ENCODE measurements at regions not wholly inside any gene's neighbourhood (a gene's known extent, or its start where the extent isn't known, plus 50 kb on each side); places are given as distances from the start of the nearest gene placed in this dataset.
"Not testable (repeated sequence)": the region's sequence is repeated elsewhere in the genome, so short reads cannot be mapped to it uniquely, and the experiment has no call there.

GRCh38 chr4:23959396-23960148 lies 69.7 kb upstream of the PPARGC1A start:
- Mint-ChIP-seq H3K27ac (no peak overlapping the region), H3K4me3 (no peak overlapping the region), H3K36me3 (ENCODE audit: low read depth) (no peaks in the 10 kb centered on the region), H3K27me3 (no peaks in the 10 kb centered on the region), H3K4me1 (no peaks in the 10 kb centered on the region), H3K9me3 (no peaks in the 10 kb centered on the region)
- DNase-seq, result no peak
- ChIA-PET CTCF (no interaction called here), POLR2A (no interaction called here)

DNA sequence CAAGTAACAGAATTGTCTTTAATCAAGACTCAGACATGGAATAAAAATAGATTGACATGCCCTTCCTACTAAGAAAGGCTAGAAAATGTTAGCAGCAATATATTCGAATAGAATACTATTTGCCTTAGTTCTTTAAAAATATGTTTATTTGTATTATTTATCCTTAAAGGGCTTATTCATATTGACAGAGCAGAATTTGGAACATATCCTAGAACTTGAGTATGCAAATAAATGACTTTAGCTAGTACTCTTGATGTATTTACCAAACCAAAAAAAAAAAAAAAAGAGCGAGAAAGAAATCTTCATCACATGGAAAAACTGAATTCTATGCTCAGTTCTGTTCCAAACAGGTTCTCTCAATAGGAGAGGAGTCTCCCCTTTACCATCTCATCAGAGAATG lies 68.9 kb upstream of the PPARGC1A start:
- no peaks in the 10 kb centered on the region for H3K27me3 Mint-ChIP-seq
- no peaks in the 10 kb centered on the region for H3K4me1 Mint-ChIP-seq
- no peak overlapping the region for H3K4me3 Mint-ChIP-seq
- no peaks in the 10 kb centered on the region for H3K36me3 Mint-ChIP-seq (ENCODE audit: low read depth)
- POLR2A ChIA-PET, result interaction anchor here (0.6 kb wide), 1 partner anchor 436 kb away, joined by 3 read pairs; no protein-coding TSS in a partner anchor
- CTCF ChIA-PET, result no interaction called here
- no peaks in the 10 kb centered on the region for H3K9me3 Mint-ChIP-seq
- no peak overlapping the region for H3K27ac Mint-ChIP-seq
- no peak for DNase-seq

DNA sequence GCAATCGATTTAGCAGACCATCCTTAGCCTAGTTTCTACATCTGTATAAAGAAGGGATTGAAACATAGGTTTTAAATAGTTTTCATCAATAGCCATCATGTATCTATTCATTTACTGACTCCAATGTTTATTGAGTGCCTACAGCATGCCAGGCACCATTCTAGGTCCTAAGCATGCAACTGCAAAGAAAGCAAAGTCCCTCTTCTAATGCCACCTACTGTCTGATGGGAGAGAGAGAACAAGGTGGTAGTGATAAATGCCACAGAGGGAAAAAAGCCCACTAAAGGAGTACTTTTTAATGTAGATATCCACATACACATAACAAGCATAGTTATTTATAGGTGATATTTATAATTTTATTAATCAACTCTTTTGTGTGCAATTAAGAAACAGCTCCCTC lies 67.6 kb upstream of the PPARGC1A start:
- CTCF ChIA-PET, result no interaction called here
- no peaks in the 10 kb centered on the region for H3K9me3 Mint-ChIP-seq
- H3K36me3 Mint-ChIP-seq (ENCODE audit: low read depth), result no peaks in the 10 kb centered on the region
- no peak overlapping the region for H3K4me3 Mint-ChIP-seq
- no peaks in the 10 kb centered on the region for H3K4me1 Mint-ChIP-seq
- POLR2A ChIA-PET, result no interaction called here
- no peak overlapping the region for H3K27ac Mint-ChIP-seq
- no peak for DNase-seq
- H3K27me3 Mint-ChIP-seq, result no peaks in the 10 kb centered on the region

- H3K27ac Mint-ChIP-seq, result no peak overlapping the region
- no peaks in the 10 kb centered on the region for H3K36me3 Mint-ChIP-seq (ENCODE audit: low read depth)
- CTCF ChIA-PET, result no interaction called here
- no peak for DNase-seq
- POLR2A ChIA-PET, result no interaction called here
- no peaks in the 10 kb centered on the region for H3K27me3 Mint-ChIP-seq
- H3K4me1 Mint-ChIP-seq, result no peaks in the 10 kb centered on the region
- H3K4me3 Mint-ChIP-seq, result no peak overlapping the region
- no peaks in the 10 kb centered on the region for H3K9me3 Mint-ChIP-seq
Observed at GRCh38 chr4:23956601-23957364, 66.9 kb upstream of the PPARGC1A start.

DNA sequence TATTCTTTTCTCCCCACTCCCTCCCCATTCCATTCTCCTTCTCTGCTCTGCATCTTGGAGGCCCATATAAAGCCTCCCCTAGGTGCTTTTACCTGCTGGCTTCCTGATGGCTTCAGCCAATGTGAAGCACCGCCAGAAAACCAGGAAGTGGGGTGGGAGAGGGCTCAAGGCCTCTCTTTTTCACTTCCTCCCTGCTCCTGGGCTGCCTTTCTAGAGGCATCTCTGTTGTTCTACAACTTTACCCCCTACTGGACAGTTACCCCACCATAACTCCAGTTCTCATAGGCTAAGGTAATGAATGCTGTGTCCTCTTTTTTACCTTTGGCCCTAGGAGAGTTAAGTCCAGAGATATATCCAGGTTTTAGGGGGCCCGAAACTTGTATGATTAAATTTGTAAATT lies 62.4 kb upstream of the PPARGC1A start:
- no peaks in the 10 kb centered on the region for H3K36me3 Mint-ChIP-seq (ENCODE audit: low read depth)
- CTCF ChIA-PET, result no interaction called here

DNA sequence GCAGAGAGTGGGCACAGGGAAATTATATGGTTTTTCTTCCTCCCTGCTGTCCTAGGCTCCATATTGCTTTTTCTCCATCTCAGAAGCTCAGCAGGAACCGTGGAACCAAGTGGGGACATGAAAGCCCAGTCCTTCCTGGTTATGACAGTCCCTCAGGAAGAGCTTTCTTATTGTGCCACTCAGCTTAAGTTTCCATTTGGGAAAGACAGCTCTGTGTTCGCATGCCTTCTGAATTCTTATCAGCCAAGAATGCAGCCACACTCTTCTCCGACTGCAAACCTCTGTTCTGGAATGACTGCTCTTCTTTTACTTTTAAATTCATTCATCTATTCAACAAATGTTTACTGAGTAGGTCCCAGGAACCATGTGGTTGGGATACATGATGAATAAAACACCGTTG lies 58.0 kb upstream of the PPARGC1A start:
- ChIA-PET POLR2A (no interaction called here), CTCF (no interaction called here)
- Mint-ChIP-seq H3K9me3 (no peaks in the 10 kb centered on the region), H3K4me1 (no peaks in the 10 kb centered on the region), H3K36me3 (ENCODE audit: low read depth) (no peaks in the 10 kb centered on the region), H3K27me3 (no peaks in the 10 kb centered on the region), H3K4me3 (no peak overlapping the region), H3K27ac (no peak overlapping the region)
- no peak for DNase-seq

More for the DNA sequence above, 62.4 kb upstream of the PPARGC1A start:
- POLR2A ChIA-PET, result no interaction called here
- Mint-ChIP-seq H3K4me1 (no peaks in the 10 kb centered on the region), H3K4me3 (no peak overlapping the region), H3K9me3 (no peaks in the 10 kb centered on the region), H3K27ac (no peak overlapping the region), H3K27me3 (no peaks in the 10 kb centered on the region)
- DNase-seq, result no peak

DNA sequence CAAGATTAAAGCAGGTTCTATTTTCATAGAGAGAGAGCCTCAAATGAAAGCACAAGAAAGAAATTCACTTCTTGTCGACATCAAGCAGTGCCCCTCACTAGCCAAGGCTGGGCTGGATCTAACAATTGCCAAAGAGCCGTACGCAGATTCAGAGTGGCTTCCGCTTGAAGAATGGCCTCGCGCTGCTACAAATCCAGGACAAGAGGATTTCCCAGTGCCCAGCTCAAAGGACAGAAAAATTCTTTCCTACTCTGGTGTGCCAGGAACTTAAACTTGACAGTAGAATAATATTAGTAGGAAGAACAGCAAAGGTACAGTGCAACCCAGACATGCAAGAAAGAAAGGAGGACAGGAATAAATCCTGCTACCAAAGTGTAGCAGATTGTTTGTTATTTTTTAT lies 56.5 kb upstream of the PPARGC1A start:
- no peaks in the 10 kb centered on the region for H3K36me3 Mint-ChIP-seq (ENCODE audit: low read depth)
- no peak for DNase-seq
- H3K27ac Mint-ChIP-seq, result no peak overlapping the region
- H3K4me3 Mint-ChIP-seq, result no peak overlapping the region
- POLR2A ChIA-PET, result no interaction called here
- CTCF ChIA-PET, result no interaction called here
- H3K4me1 Mint-ChIP-seq, result no peaks in the 10 kb centered on the region
- H3K27me3 Mint-ChIP-seq, result no peaks in the 10 kb centered on the region
- H3K9me3 Mint-ChIP-seq, result no peaks in the 10 kb centered on the region

DNA sequence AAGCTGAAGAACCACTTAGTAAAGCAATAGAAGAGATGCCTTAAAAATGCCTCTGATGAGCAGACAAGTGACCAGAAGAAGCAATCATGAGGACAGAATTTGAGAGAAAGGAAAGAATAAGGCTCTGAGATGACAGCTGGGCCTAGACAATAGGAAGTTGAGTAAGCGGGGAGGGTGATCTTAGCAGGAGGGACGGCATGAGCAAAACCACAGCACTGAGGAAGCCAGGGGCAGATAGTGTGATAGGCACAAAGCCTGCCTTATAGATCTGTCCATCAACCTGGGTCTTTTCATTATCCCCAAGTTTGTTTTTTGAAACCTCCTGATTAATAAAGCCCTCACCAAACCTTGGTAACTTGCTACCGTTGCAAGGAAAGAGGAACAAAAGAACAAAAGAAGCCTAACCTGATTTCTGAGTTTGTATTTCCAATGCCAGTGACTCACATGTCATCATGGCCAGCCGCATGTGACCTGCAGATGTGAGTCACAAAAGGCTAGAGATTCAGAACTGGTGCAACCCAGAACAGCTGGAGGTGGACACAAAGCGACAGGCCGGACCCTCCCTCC lies 55.7 kb upstream of the PPARGC1A start:
- ChIA-PET CTCF (no interaction called here), POLR2A (no interaction called here)
- Mint-ChIP-seq H3K36me3 (ENCODE audit: low read depth) (no peaks in the 10 kb centered on the region), H3K9me3 (no peaks in the 10 kb centered on the region), H3K4me3 (no peak overlapping the region), H3K27me3 (no peaks in the 10 kb centered on the region), H3K27ac (no peak overlapping the region), H3K4me1 (no peaks in the 10 kb centered on the region)
- DNase-seq, result no peak

- H3K27ac Mint-ChIP-seq; CTCF ChIA-PET; H3K4me1 Mint-ChIP-seq; POLR2A ChIA-PET; DNase-seq; H3K36me3 Mint-ChIP-seq (ENCODE audit: low read depth); H3K4me3 Mint-ChIP-seq; H3K27me3 Mint-ChIP-seq; H3K9me3 Mint-ChIP-seq: not testable (repeated sequence)
Observed at GRCh38 chr4:23944556-23944955, 54.7 kb upstream of the PPARGC1A start.

DNA sequence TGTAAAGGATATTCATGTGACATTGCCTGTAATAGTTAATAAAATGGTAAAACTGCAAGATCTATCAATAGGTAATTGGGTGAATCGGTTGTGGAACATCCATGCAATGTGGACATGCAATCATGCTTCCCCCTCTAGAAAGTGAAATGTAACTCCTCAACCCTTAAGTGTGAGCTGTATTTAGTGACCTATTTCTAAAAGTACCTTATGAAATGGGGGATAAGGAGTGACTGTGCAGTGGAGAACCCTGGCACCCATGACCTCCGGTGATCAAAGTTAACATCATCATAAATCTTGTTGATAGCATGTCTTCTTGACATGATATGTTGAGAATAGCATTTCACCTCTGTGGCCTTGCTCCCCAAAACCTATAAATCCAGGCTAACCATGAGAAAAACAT lies 53.6 kb upstream of the PPARGC1A start:
- no peak for DNase-seq
- POLR2A ChIA-PET, result no interaction called here
- Mint-ChIP-seq H3K4me3 (no peak overlapping the region), H3K4me1 (no peaks in the 10 kb centered on the region), H3K27ac (no peak overlapping the region), H3K27me3 (no peaks in the 10 kb centered on the region), H3K36me3 (ENCODE audit: low read depth) (no peaks in the 10 kb centered on the region), H3K9me3 (no peaks in the 10 kb centered on the region)
- CTCF ChIA-PET, result no interaction called here

GRCh38 chr4:23942471-23942870 lies 52.6 kb upstream of the PPARGC1A start:
- no peak for DNase-seq
- POLR2A ChIA-PET, result no interaction called here
- Mint-ChIP-seq H3K27me3 (no peaks in the 10 kb centered on the region), H3K27ac (no peak overlapping the region), H3K4me3 (no peak overlapping the region), H3K36me3 (ENCODE audit: low read depth) (no peaks in the 10 kb centered on the region), H3K4me1 (no peaks in the 10 kb centered on the region), H3K9me3 (no peaks in the 10 kb centered on the region)
- CTCF ChIA-PET, result no interaction called here
